Stomach smooth muscle (tissue), 2 donors: ENCODE measurements at regions not wholly inside any gene's neighbourhood (a gene's known extent, or its start where the extent isn't known, plus 50 kb on each side); places are given as distances from the start of the nearest gene placed in this dataset.

Experiments used
- H3K27ac ChIP-seq: one replicate; pipeline ENCODE4 v1.7.0; 2013; ENCODE audit warnings: mild to moderate bottlenecking, low read length, inconsistent platforms
- H3K27me3 ChIP-seq, 2 donors: one replicate each; pipeline ENCODE4 v1.7.0; 2013; ENCODE audit warnings: low read length in 2 of 2; ENCODE audit not compliant: insufficient read depth in 2 of 2, control insufficient read depth in 1 of 2
- H3K36me3 ChIP-seq, 2 donors: one replicate each; pipeline ENCODE4 v1.7.0; 2013; ENCODE audit warnings: low read length in 2 of 2; ENCODE audit not compliant: control insufficient read depth in 2 of 2, insufficient read depth in 2 of 2
- H3K4me1 ChIP-seq: one replicate; pipeline ENCODE4 v1.7.0; 2013; ENCODE audit warnings: low read length; ENCODE audit not compliant: control insufficient read depth, insufficient read depth
- H3K4me3 ChIP-seq, 2 donors: one replicate each; pipeline ENCODE4 v1.7.0; 2013; ENCODE audit warnings: low read length in 2 of 2
- H3K9ac ChIP-seq, 2 donors: one replicate each; pipeline ENCODE4 v1.7.0; 2013; ENCODE audit warnings: low read length in 2 of 2, mild to moderate bottlenecking in 1 of 2
- H3K9me3 ChIP-seq, 2 donors: one replicate each; pipeline ENCODE4 v1.7.0; 2013; ENCODE audit warnings: low read length in 2 of 2; ENCODE audit not compliant: control insufficient read depth in 2 of 2
- donor health status: healthy.
- donor health status: Pancreatic carcinoma.

DNA sequence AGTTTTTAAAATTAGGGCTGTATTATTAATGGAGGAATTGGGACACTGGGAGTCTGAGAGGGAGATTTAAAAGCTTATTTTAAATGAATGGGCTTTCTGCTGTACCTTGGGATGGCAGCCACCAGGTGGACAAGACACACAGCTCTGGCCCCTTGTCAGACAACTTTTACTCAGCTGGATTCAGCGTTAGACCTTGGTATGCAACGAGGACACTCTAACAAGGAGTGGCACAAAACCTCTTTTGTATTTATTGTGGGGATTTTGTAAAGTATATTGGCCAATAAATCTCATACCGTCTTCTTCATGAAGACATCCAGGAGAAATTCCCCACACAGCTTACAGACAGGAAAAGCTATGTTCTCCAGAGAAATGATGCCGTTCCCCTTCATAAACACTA lies 105.7 kb downstream of the LCA5 start:
- Histone ChIP-seq H3K4me1 (no peaks in the 10 kb centered on the region), H3K9ac (no peak overlapping the region), H3K27ac (no peak overlapping the region), H3K27me3 (no peaks in the 10 kb centered on the region), H3K9me3 (no peaks in the 10 kb centered on the region), H3K4me3 (no peak overlapping the region), H3K36me3 (no peaks in the 10 kb centered on the region)

DNA sequence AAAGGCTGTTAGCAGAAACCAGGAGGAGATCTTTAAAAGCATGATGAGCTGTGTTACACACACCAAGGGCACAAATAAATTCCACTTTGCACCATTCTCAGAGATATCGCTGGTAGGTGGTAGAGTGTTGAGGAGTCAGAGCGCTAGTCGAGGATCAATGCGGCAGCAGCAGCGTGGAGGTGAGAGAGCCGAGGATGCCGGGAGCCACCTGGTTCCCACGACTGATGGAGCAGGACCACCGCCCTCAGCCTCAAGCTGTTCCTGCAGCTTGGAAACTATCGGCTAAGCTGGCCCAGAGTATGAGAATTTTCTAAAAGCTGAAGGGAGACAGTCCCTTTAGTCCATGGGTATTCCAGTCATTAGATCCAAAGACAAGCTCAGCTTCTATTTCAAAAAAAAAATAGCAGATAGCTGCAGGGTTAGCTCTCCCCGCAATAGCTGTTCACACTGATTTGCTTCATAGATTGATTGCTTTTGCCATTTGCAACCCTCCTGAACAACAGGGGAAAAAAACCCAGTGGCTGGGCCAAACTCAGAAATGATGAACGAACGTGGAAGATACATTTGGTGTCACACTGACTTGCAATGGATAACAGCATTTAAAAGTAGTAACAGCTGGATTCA lies 106.2 kb downstream of the LCA5 start:
- Histone ChIP-seq H3K27me3 (no peaks in the 10 kb centered on the region), H3K4me3 (no peak overlapping the region), H3K36me3 (no peaks in the 10 kb centered on the region), H3K9me3 (no peaks in the 10 kb centered on the region), H3K9ac (no peak overlapping the region), H3K27ac (no peak overlapping the region), H3K4me1 (no peaks in the 10 kb centered on the region)

DNA sequence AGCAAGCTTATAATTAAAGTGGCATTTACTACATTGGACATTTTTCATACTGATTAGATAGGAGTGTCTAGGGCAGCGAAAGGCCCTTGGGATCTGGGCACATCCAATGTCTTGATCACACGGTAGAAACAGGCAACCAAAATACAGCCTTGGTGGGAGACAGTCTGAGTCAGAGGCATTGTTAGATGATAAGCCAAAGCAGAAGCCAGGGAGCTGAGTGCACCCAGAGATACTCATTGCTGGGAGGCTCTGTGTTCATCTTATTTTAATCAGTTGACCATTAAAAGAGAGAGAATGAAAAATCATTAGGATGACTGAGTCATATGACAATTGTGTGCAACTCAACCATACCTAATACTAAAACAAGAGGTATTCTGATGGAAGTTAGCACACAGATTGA lies 109.5 kb downstream of the LCA5 start:
- H3K4me3 ChIP-seq, result no peak overlapping the region
- H3K27ac ChIP-seq, result no peak overlapping the region

DNA sequence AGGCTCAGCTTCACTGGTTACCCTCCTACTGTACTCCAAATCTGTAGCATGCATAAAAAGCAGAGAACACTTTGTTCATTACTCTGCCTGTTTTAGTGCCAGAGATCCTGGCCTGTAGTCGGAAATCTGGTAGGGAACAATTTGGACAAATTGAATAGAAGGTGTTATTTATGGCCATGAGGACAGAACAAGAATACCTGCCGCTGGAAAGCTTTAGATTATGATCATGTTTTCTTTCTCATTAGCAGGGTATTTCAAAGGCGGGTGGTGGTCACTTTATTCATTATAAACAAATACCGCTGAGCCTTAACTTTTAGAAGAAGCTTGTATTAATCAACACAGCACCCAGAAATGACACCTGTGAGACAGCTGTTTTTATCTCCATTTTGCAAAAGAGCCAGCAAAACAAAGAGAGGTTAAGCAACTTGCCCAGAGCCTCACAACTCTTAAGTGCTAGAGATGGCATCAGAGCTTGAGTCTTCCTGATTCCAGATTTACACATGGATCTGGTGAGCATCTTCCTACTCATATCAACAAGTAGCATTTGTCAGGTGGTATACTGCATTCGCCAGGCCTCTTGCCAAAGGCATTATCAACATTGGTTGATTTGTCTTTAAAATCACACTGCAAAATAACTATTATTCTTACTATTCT lies 110.5 kb downstream of the LCA5 start:
- Histone ChIP-seq H3K9me3 (no peaks in the 10 kb centered on the region), H3K27me3 (no peaks in the 10 kb centered on the region), H3K9ac (no peak overlapping the region), H3K4me3 (no peak overlapping the region), H3K36me3 (no peaks in the 10 kb centered on the region), H3K27ac (no peak overlapping the region), H3K4me1 (no peaks in the 10 kb centered on the region)

More for the DNA sequence above, 109.5 kb downstream of the LCA5 start:
- Histone ChIP-seq H3K9ac (no peak overlapping the region), H3K9me3 (no peaks in the 10 kb centered on the region), H3K27me3 (no peaks in the 10 kb centered on the region), H3K36me3 (no peaks in the 10 kb centered on the region), H3K4me1 (no peaks in the 10 kb centered on the region)

GRCh38 chr6:79425589-79426311 lies 111.5 kb downstream of the LCA5 start:
- Histone ChIP-seq H3K9ac (no peak overlapping the region), H3K9me3 (no peaks in the 10 kb centered on the region), H3K27ac (no peak overlapping the region)

GRCh38 chr6:79423216-79423615 lies 114.0 kb downstream of the LCA5 start:
- Histone ChIP-seq H3K9ac (no peak overlapping the region), H3K9me3 (no peaks in the 10 kb centered on the region), H3K4me1 (no peaks in the 10 kb centered on the region), H3K36me3 (no peaks in the 10 kb centered on the region), H3K27me3 (no peaks in the 10 kb centered on the region), H3K27ac (no peak overlapping the region), H3K4me3 (no peak overlapping the region)

More at GRCh38 chr6:79425589-79426311, 111.5 kb downstream of the LCA5 start:
- H3K27me3 ChIP-seq, result no peaks in the 10 kb centered on the region
- H3K36me3 ChIP-seq, result no peaks in the 10 kb centered on the region
- no peak overlapping the region for H3K4me3 ChIP-seq
- no peaks in the 10 kb centered on the region for H3K4me1 ChIP-seq

DNA sequence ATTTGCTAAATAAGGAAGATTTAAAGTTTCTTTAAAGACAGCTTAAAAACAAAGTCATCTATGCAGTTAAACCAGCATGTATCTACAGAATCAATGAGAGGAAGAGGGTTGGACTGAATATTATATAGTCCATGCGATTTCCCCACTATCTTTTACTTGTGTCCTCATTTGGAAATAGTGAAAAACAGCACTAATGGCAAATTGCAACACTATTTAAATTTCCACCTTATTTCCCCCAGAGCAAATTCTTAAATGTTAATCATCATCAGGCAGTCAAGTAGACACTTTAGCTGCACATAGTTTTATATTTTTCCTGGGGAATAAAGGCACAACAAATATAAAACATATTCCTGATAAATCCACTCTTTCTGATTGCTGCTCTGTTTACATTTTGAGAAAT lies 114.6 kb downstream of the LCA5 start:
- H3K36me3 ChIP-seq, result no peaks in the 10 kb centered on the region
- H3K27ac ChIP-seq, result no peak overlapping the region
- no peaks in the 10 kb centered on the region for H3K4me1 ChIP-seq
- no peaks in the 10 kb centered on the region for H3K27me3 ChIP-seq
- no peaks in the 10 kb centered on the region for H3K9me3 ChIP-seq
- H3K9ac ChIP-seq, result no peak overlapping the region
- no peak overlapping the region for H3K4me3 ChIP-seq

GRCh38 chr6:79421707-79422484 lies 115.3 kb downstream of the LCA5 start:
- H3K4me1 ChIP-seq, result no peaks in the 10 kb centered on the region
- H3K9ac ChIP-seq, result no peak overlapping the region
- no peaks in the 10 kb centered on the region for H3K27me3 ChIP-seq
- no peaks in the 10 kb centered on the region for H3K36me3 ChIP-seq
- no peaks in the 10 kb centered on the region for H3K9me3 ChIP-seq
- H3K4me3 ChIP-seq, result no peak overlapping the region
- no peak overlapping the region for H3K27ac ChIP-seq

GRCh38 chr6:79421001-79421411 lies 116.2 kb downstream of the LCA5 start:
- Histone ChIP-seq H3K9ac (no peak overlapping the region), H3K27ac (no peak overlapping the region)

GRCh38 chr6:79420054-79420453 lies 117.2 kb downstream of the LCA5 start:
- Histone ChIP-seq H3K9me3 (no peaks in the 10 kb centered on the region), H3K4me1 (no peaks in the 10 kb centered on the region), H3K27ac (no peak overlapping the region), H3K9ac (no peak overlapping the region), H3K27me3 (no peaks in the 10 kb centered on the region), H3K36me3 (no peaks in the 10 kb centered on the region), H3K4me3 (no peak overlapping the region)

More at GRCh38 chr6:79421001-79421411, 116.2 kb downstream of the LCA5 start:
- H3K36me3 ChIP-seq, result no peaks in the 10 kb centered on the region
- H3K4me3 ChIP-seq, result no peak overlapping the region
- no peaks in the 10 kb centered on the region for H3K9me3 ChIP-seq
- H3K27me3 ChIP-seq, result no peaks in the 10 kb centered on the region
- no peaks in the 10 kb centered on the region for H3K4me1 ChIP-seq
